GM23338 (cell line): ENCODE measurements at regions not wholly inside any gene's neighbourhood (a gene's known extent, or its start where the extent isn't known, plus 50 kb on each side); places are given as distances from the start of the nearest gene placed in this dataset.

Experiments
- ATAC-seq: fragments of 200-7000 bp; cut with Tn5 transposase; 3 replicates; pipeline ENCODE4 v1.9.1; 2020
- DNase-seq: peaks from one replicate; pipeline ENCODE4 v3.0.0-alpha.2; 2015; ENCODE audit warnings: low spot score
- H2AFZ ChIP-seq: fragments of 200-600 bp; sonication (generic); 2 replicates; pipeline ENCODE4 v1.8.0; 2016; ENCODE audit warnings: antibody characterized with exemption, mild to moderate bottlenecking, moderate library complexity
- H3F3A ChIP-seq: fragments of 200-600 bp; sonication (generic); replicated peaks from 2 replicates; pipeline ENCODE4 v1.8.0; 2017; ENCODE audit warnings: antibody characterized with exemption, mixed run types, low read depth
- H3K27ac ChIP-seq: fragments of 200-600 bp; sonication (generic); 2 replicates; pipeline ENCODE4 v1.6.1; 2016; ENCODE audit warnings: low read depth
- H3K27me3 ChIP-seq: fragments of 200-600 bp; sonication (generic); 2 replicates; pipeline ENCODE4 v1.8.0; 2016; ENCODE audit warnings: mild to moderate bottlenecking, mixed run types, moderate library complexity; ENCODE audit not compliant: insufficient read depth
- H3K36me3 ChIP-seq: fragments of 200-600 bp; sonication (generic); 2 replicates; pipeline ENCODE4 v1.8.0; 2016; ENCODE audit warnings: mild to moderate bottlenecking; ENCODE audit not compliant: insufficient read depth
- H3K4me1 ChIP-seq: fragments of 200-600 bp; sonication (generic); 2 replicates; pipeline ENCODE4 v1.8.0; 2016; ENCODE audit warnings: mild to moderate bottlenecking, moderate library complexity; ENCODE audit not compliant: insufficient read depth
- H3K4me2 ChIP-seq: fragments of 200-600 bp; sonication (generic); 2 replicates; pipeline ENCODE4 v1.7.1; 2017; ENCODE audit warnings: mixed run types
- H3K4me3 ChIP-seq: fragments of 200-600 bp; sonication (generic); 2 replicates; pipeline ENCODE4 v1.6.1; 2016; ENCODE audit warnings: mixed run types
- H3K79me2 ChIP-seq: fragments of 200-600 bp; sonication (generic); replicated peaks from 2 replicates; pipeline ENCODE4 v1.8.0; 2017; ENCODE audit warnings: mild to moderate bottlenecking; ENCODE audit not compliant: insufficient read depth
- H3K9me2 ChIP-seq: fragments of 200-600 bp; sonication (generic); 2 replicates; pipeline ENCODE4 v1.8.0; 2017; ENCODE audit not compliant: insufficient read depth
- H4K20me1 ChIP-seq: fragments of 200-600 bp; sonication (generic); replicated peaks from 2 replicates; pipeline ENCODE4 v1.8.0; 2017; ENCODE audit warnings: mild to moderate bottlenecking; ENCODE audit not compliant: insufficient read depth
- H3K27ac Mint-ChIP-seq: 2 replicates; pipeline ENCODE4 v1.8.0; 2020; ENCODE audit warnings: inconsistent platforms, mild to moderate bottlenecking, moderate library complexity, mixed read lengths
- H3K27me3 Mint-ChIP-seq: 3 replicates; pipeline ENCODE4 v1.8.0; 2022; ENCODE audit warnings: low read depth, mild to moderate bottlenecking, moderate library complexity, mixed read lengths, inconsistent platforms; ENCODE audit not compliant: insufficient read depth, poor library complexity
- H3K36me3 Mint-ChIP-seq: 3 replicates; pipeline ENCODE4 v1.8.0; 2021; ENCODE audit warnings: low read depth, mild to moderate bottlenecking, inconsistent platforms, moderate library complexity, mixed read lengths
- H3K4me1 Mint-ChIP-seq: 3 replicates; pipeline ENCODE4 v1.8.0; 2020; ENCODE audit warnings: mild to moderate bottlenecking, inconsistent platforms, mixed read lengths
- H3K4me3 Mint-ChIP-seq: 3 replicates; pipeline ENCODE4 v1.8.0; 2021; ENCODE audit warnings: moderate library complexity, mild to moderate bottlenecking, inconsistent platforms, mixed read lengths
- H3K9me3 Mint-ChIP-seq: 3 replicates; pipeline ENCODE4 v1.8.0; 2020; ENCODE audit warnings: moderate library complexity, mild to moderate bottlenecking, inconsistent platforms, mixed read lengths
- CTCF ChIP-seq, 2 experiments: fragments of 200-600 bp in 1 of 2; sonication (generic) in 1 of 2; conservative IDR thresholded peaks; 2 replicates each; pipeline versions ENCODE4 v1.5.1 to v1.6.1; 2016 to 2017; ENCODE audit warnings: antibody characterized with exemption in 2 of 2, low read depth in 2 of 2, mild to moderate bottlenecking in 2 of 2, moderate library complexity in 1 of 2
- ETS1 ChIP-seq: IDR thresholded peaks from 2 replicates; pipeline ENCODE4 v1.6.1; 2016; ENCODE audit warnings: antibody characterized with exemption
- EZH2 ChIP-seq: fragments of 200-600 bp; sonication (generic); IDR thresholded peaks from one replicate; pipeline ENCODE4 v1.8.0; 2017; ENCODE audit warnings: antibody characterized with exemption, mild to moderate bottlenecking, low read depth; ENCODE audit not compliant: unreplicated experiment
- EZH2phosphoT487 ChIP-seq: fragments of 200-600 bp; sonication (generic); IDR thresholded peaks from one replicate; pipeline ENCODE4 v1.8.1; 2018; ENCODE audit warnings: antibody characterized with exemption; ENCODE audit not compliant: unreplicated experiment
- NANOG ChIP-seq: IDR thresholded peaks from 2 replicates; pipeline ENCODE4 v1.6.1; 2016; ENCODE audit warnings: antibody characterized with exemption, borderline replicate concordance
- POLR2AphosphoS5 ChIP-seq: IDR thresholded peaks from 2 replicates; pipeline ENCODE4 v1.6.1; 2016; ENCODE audit warnings: antibody characterized with exemption, low read depth
- STAT1 ChIP-seq: IDR thresholded peaks from one replicate; pipeline ENCODE4 v1.6.1; 2016; ENCODE audit warnings: antibody characterized with exemption; ENCODE audit not compliant: unreplicated experiment
- ZNF331 ChIP-seq: fragments of 250-450 bp; sonication (Bioruptor Pico); IDR thresholded peaks from 2 replicates; pipeline ENCODE4 v1.5.0; 2020; ENCODE audit warnings: low read depth, mild to moderate bottlenecking, moderate library complexity
- ZNF462 ChIP-seq: fragments of 250-450 bp; sonication (Bioruptor Pico); IDR thresholded peaks from 2 replicates; pipeline ENCODE4 v1.5.0; 2020; ENCODE audit warnings: mild to moderate bottlenecking, moderate library complexity

- Histone ChIP-seq H3K79me2 (no peaks in the 10 kb centered on the region), H3K9me2 (no peaks in the 10 kb centered on the region), H3K4me1 (no peaks in the 10 kb centered on the region), H3F3A (no peaks in the 10 kb centered on the region), H3K27ac (no peak overlapping the region), H3K4me3 (no peak overlapping the region), H4K20me1 (no peaks in the 10 kb centered on the region; the same call in 1 of the 2 replicates), H2AFZ (no peak overlapping the region), H3K4me2 (no peak overlapping the region), H3K36me3 (no peaks in the 10 kb centered on the region), H3K27me3 (no peaks in the 10 kb centered on the region)
- no peaks in the 10 kb centered on the region for H3K9me3 Mint-ChIP-seq
- DNase-seq (no peak), ATAC-seq (no peak)
- no peak overlapping the region for H3K4me3 Mint-ChIP-seq
- H3K27ac Mint-ChIP-seq, result no peak overlapping the region
- TF ChIP-seq EZH2phosphoT487 (no peak), POLR2AphosphoS5 (no peak), ZNF462 (CRISPR knock-in tag) (no peak), EZH2 (no peak)
- H3K4me1 Mint-ChIP-seq, result 0 out of 3 replicates have a peak, but pooled peaks cover 2% of the 10 kb centered on the region
- H3K27me3 Mint-ChIP-seq, result peaks cover 2% of the 10 kb centered on the region
- H3K36me3 Mint-ChIP-seq, result no peaks in the 10 kb centered on the region
These were observed 101.7 kb downstream of the TTC32 start for GRCh38 chr2:19799881-19800780.

- no peak overlapping the region for H2AFZ ChIP-seq
- H3K36me3 ChIP-seq, result no peaks in the 10 kb centered on the region
- H3K79me2 ChIP-seq, result no peaks in the 10 kb centered on the region
- H3K4me1 Mint-ChIP-seq, result 0 out of 3 replicates have a peak, but pooled peaks cover 2% of the 10 kb centered on the region
- no peak overlapping the region for H3K27ac ChIP-seq
- DNase-seq, result no peak
- H3K4me3 ChIP-seq, result no peak overlapping the region
- H3K4me2 ChIP-seq, result no peak overlapping the region
- H3K27me3 Mint-ChIP-seq, result peaks cover 2% of the 10 kb centered on the region
- H3K36me3 Mint-ChIP-seq, result no peaks in the 10 kb centered on the region
- H3K9me3 Mint-ChIP-seq, result no peaks in the 10 kb centered on the region
- no peak overlapping the region for H3K27ac Mint-ChIP-seq
- no peak for ATAC-seq
- no peaks in the 10 kb centered on the region for H3F3A ChIP-seq
- H3K4me3 Mint-ChIP-seq, result no peak overlapping the region
- H3K4me1 ChIP-seq, result no peaks in the 10 kb centered on the region
- no peaks in the 10 kb centered on the region for H3K27me3 ChIP-seq
- no peaks in the 10 kb centered on the region for H3K9me2 ChIP-seq
- H4K20me1 ChIP-seq, result no peaks in the 10 kb centered on the region
- TF ChIP-seq POLR2AphosphoS5, result no peak
- TF ChIP-seq STAT1, result no peak
- no peak for TF ChIP-seq EZH2
- no peak for TF ChIP-seq ETS1
- no peak for TF ChIP-seq NANOG
- no peak for TF ChIP-seq ZNF331
- no peak for TF ChIP-seq CTCF (conservative IDR thresholded peaks at IDR 0.05; ENCODE audit: low read depth in 2 of 2)
- TF ChIP-seq EZH2phosphoT487, result no peak
These were observed 103.9 kb downstream of the TTC32 start for GRCh38 chr2:19797871-19798270.
